SK-N-SH treated with all-trans-retinoic acid at 6 μM for 48 hours (cell line): ENCODE measurements at regions not wholly inside any gene's neighbourhood (a gene's known extent, or its start where the extent isn't known, plus 50 kb on each side); places are given as distances from the start of the nearest gene placed in this dataset.

ENCODE experiments used
- ATAC-seq: fragments of 200-7000 bp; cut with Tn5 transposase; 3 replicates; pipeline ENCODE4 v1.9.1; 2020; ENCODE audit warnings: mild to moderate bottlenecking, moderate library complexity
- ARNTL ChIP-seq: fragments of 450-650 bp; formaldehyde crosslinking; IDR thresholded peaks from 2 replicates; pipeline ENCODE4 v1.5.0; 2020; ENCODE audit warnings: low read depth, mild to moderate bottlenecking, moderate library complexity, borderline replicate concordance
- CSDC2 ChIP-seq: fragments of 250-450 bp; sonication (Bioruptor Pico); IDR thresholded peaks from 2 replicates; pipeline ENCODE4 v1.5.0; 2020; ENCODE audit warnings: mild to moderate bottlenecking, moderate library complexity
- CSRNP3 ChIP-seq: fragments of 250-450 bp; sonication (Bioruptor Pico); IDR thresholded peaks from 2 replicates; pipeline ENCODE4 v1.5.1; 2021; ENCODE audit warnings: mild to moderate bottlenecking, moderate library complexity
- ESRRG ChIP-seq: fragments of 250-450 bp; sonication (Bioruptor Pico); IDR thresholded peaks from 2 replicates; pipeline ENCODE4 v1.6.1; 2021; ENCODE audit warnings: mild to moderate bottlenecking
- GLIS3 ChIP-seq: fragments of 250-450 bp; sonication (Bioruptor Pico); IDR thresholded peaks from 2 replicates; pipeline ENCODE4 v1.5.0; 2020; ENCODE audit warnings: mild to moderate bottlenecking, moderate library complexity
- OSR1 ChIP-seq: fragments of 250-450 bp; sonication (Bioruptor Pico); IDR thresholded peaks from 2 replicates; pipeline ENCODE4 v1.8.0; 2022; ENCODE audit warnings: moderate library complexity, mild to moderate bottlenecking, inconsistent platforms
- PATZ1 ChIP-seq: fragments of 250-450 bp; sonication (Bioruptor Pico); IDR thresholded peaks from 2 replicates; pipeline ENCODE4 v1.8.0; 2020; ENCODE audit warnings: mild to moderate bottlenecking, moderate library complexity, borderline replicate concordance
- PPARA ChIP-seq: fragments of 250-450 bp; sonication (Bioruptor Pico); IDR thresholded peaks from 2 replicates; pipeline ENCODE4 v1.5.0; 2020; ENCODE audit warnings: mild to moderate bottlenecking, borderline replicate concordance
- RARB ChIP-seq: fragments of 250-450 bp; sonication (Bioruptor Pico); IDR thresholded peaks from 2 replicates; pipeline ENCODE4 v1.8.0; 2021; ENCODE audit warnings: mild to moderate bottlenecking, moderate library complexity
- SNAI2 ChIP-seq: fragments of 250-450 bp; sonication (Bioruptor Pico); IDR thresholded peaks from 2 replicates; pipeline ENCODE4 v1.5.0; 2020; ENCODE audit warnings: mild to moderate bottlenecking, moderate library complexity
- TCF4 ChIP-seq: fragments of 250-450 bp; sonication (Bioruptor Pico); IDR thresholded peaks from 2 replicates; pipeline ENCODE4 v1.8.0; 2021; ENCODE audit warnings: mild to moderate bottlenecking, moderate library complexity, borderline replicate concordance
- TOX ChIP-seq: fragments of 250-450 bp; sonication (Bioruptor Pico); IDR thresholded peaks from 2 replicates; pipeline ENCODE4 v1.8.0; 2021; ENCODE audit warnings: mild to moderate bottlenecking, moderate library complexity, borderline replicate concordance
- TSHZ2 ChIP-seq: fragments of 250-450 bp; sonication (Bioruptor Pico); IDR thresholded peaks from 2 replicates; pipeline ENCODE4 v1.5.0; 2020; ENCODE audit warnings: mild to moderate bottlenecking, moderate library complexity
- ZC3H10 ChIP-seq: fragments of 250-450 bp; sonication (Bioruptor Pico); IDR thresholded peaks from 2 replicates; pipeline ENCODE4 v1.5.1; 2021; ENCODE audit warnings: mild to moderate bottlenecking, moderate library complexity
- ZFP3 ChIP-seq: fragments of 250-450 bp; sonication (Bioruptor Pico); IDR thresholded peaks from 2 replicates; pipeline ENCODE4 v1.5.0; 2020; ENCODE audit warnings: mild to moderate bottlenecking, moderate library complexity
- ZFP30 ChIP-seq: fragments of 450-650 bp; formaldehyde crosslinking; IDR thresholded peaks from 2 replicates; pipeline ENCODE4 v1.5.0; 2022; ENCODE audit warnings: mild to moderate bottlenecking, moderate library complexity
- ZNF565 ChIP-seq: fragments of 450-650 bp; formaldehyde crosslinking; conservative IDR thresholded peaks from 2 replicates; pipeline ENCODE4 v1.5.0; 2020; ENCODE audit warnings: low read depth, mild to moderate bottlenecking, moderate library complexity
- ZNF70 ChIP-seq: fragments of 450-650 bp; formaldehyde crosslinking; IDR thresholded peaks from 2 replicates; pipeline ENCODE4 v1.5.0; 2020; ENCODE audit warnings: mild to moderate bottlenecking, moderate library complexity
- ZNF8 ChIP-seq: fragments of 450-650 bp; formaldehyde crosslinking; IDR thresholded peaks from 2 replicates; pipeline ENCODE4 v1.5.0; 2020; ENCODE audit warnings: mild to moderate bottlenecking, moderate library complexity

GRCh38 chr3:45311327-45311726 lies 77.0 kb upstream of the LARS2 start:
- no peak for ATAC-seq
- no peak for TF ChIP-seq PATZ1 (CRISPR knock-in tag)
- no peak for TF ChIP-seq GLIS3 (CRISPR knock-in tag)
- no peak for TF ChIP-seq TSHZ2 (CRISPR knock-in tag)
- no peak for TF ChIP-seq ZC3H10
- no peak for TF ChIP-seq TCF4 (CRISPR knock-in tag)
- TF ChIP-seq ARNTL, result no peak
- TF ChIP-seq SNAI2 (CRISPR knock-in tag), result no peak
- no peak for TF ChIP-seq ZNF565
- TF ChIP-seq PPARA (CRISPR knock-in tag), result no peak
- TF ChIP-seq ZFP30, result no peak
- no peak for TF ChIP-seq ESRRG (CRISPR knock-in tag)
- TF ChIP-seq ZFP3, result no peak

GRCh38 chr3:45311953-45312801 lies 76.2 kb upstream of the LARS2 start:
- no peak for ATAC-seq
- TF ChIP-seq ZNF8 (CRISPR knock-in tag) (no peak), ZNF70 (CRISPR knock-in tag) (no peak), ARNTL (no peak), RARB (CRISPR knock-in tag) (no peak), ZC3H10 (no peak), OSR1 (CRISPR knock-in tag) (no peak), TSHZ2 (CRISPR knock-in tag) (no peak), CSDC2 (no peak), GLIS3 (CRISPR knock-in tag) (no peak)

- no peak for ATAC-seq
- no peak for TF ChIP-seq ZNF8 (CRISPR knock-in tag)
- no peak for TF ChIP-seq ZC3H10
- TF ChIP-seq ARNTL, result no peak
Measured at GRCh38 chr3:45312836-45313493, 75.4 kb upstream of the LARS2 start.

- no peak for ATAC-seq
- TF ChIP-seq ESRRG (CRISPR knock-in tag) (no peak), TOX (CRISPR knock-in tag) (no peak), CSRNP3 (CRISPR knock-in tag) (no peak), TSHZ2 (CRISPR knock-in tag) (no peak), ZNF565 (no peak), PATZ1 (CRISPR knock-in tag) (no peak)
Measured at GRCh38 chr3:45313743-45314403, 74.5 kb upstream of the LARS2 start.
